ENCODE measurements at regions not wholly inside any gene's neighbourhood (a gene's known extent, or its start where the extent isn't known, plus 50 kb on each side); places are given as distances from the start of the nearest gene placed in this dataset.

- Histone ChIP-seq H3K36me3 (ENCODE audit: control insufficient read depth, insufficient read depth, low read length) (no peaks in the 10 kb centered on the region), H3K27me3 (ENCODE audit: control insufficient read depth, insufficient read depth, low read length) (no peaks in the 10 kb centered on the region), H3K4me3 (ENCODE audit: low read depth, low read length) (no peak overlapping the region)
- no peak for DNase-seq (ENCODE audit: low read depth)
- TF ChIP-seq CTCF (IDR thresholded peaks at IDR 0.05; ENCODE audit: insufficient read depth, low read length, poor library complexity, severe bottlenecking): no peak
Measured at GRCh38 chr11:33525789-33526188, 174.8 kb downstream of the C11orf91 start.

GRCh38 chr11:33521384-33521783, 179.2 kb downstream of the C11orf91 start:
- DNase-seq (ENCODE audit: low read depth): no peak
- no peak for TF ChIP-seq CTCF (IDR thresholded peaks at IDR 0.05; ENCODE audit: insufficient read depth, low read length, poor library complexity, severe bottlenecking)

GRCh38 chr11:33520112-33520511, 180.5 kb downstream of the C11orf91 start:
- DNase-seq (ENCODE audit: low read depth): no peak
- no peaks in the 10 kb centered on the region for H3K27me3 ChIP-seq (ENCODE audit: control insufficient read depth, insufficient read depth, low read length)
- TF ChIP-seq CTCF (IDR thresholded peaks at IDR 0.05; ENCODE audit: insufficient read depth, low read length, poor library complexity, severe bottlenecking): no peak
- H3K4me3 ChIP-seq (ENCODE audit: low read depth, low read length): no peak overlapping the region
- no peaks in the 10 kb centered on the region for H3K36me3 ChIP-seq (ENCODE audit: control insufficient read depth, insufficient read depth, low read length)

More at GRCh38 chr11:33521384-33521783, 179.2 kb downstream of the C11orf91 start:
- no peaks in the 10 kb centered on the region for H3K36me3 ChIP-seq (ENCODE audit: control insufficient read depth, insufficient read depth, low read length)
- no peak overlapping the region for H3K4me3 ChIP-seq (ENCODE audit: low read depth, low read length)
- no peaks in the 10 kb centered on the region for H3K27me3 ChIP-seq (ENCODE audit: control insufficient read depth, insufficient read depth, low read length)

GRCh38 chr11:33515347-33515746, 185.3 kb downstream of the C11orf91 start:
- TF ChIP-seq CTCF (IDR thresholded peaks at IDR 0.05; ENCODE audit: insufficient read depth, low read length, poor library complexity, severe bottlenecking): no peak
- H3K36me3 ChIP-seq (ENCODE audit: control insufficient read depth, insufficient read depth, low read length): no peaks in the 10 kb centered on the region
- DNase-seq (ENCODE audit: low read depth): no peak

GRCh38 chr11:33514079-33514925, 186.3 kb downstream of the C11orf91 start:
- H3K36me3 ChIP-seq (ENCODE audit: control insufficient read depth, insufficient read depth, low read length): no peaks in the 10 kb centered on the region
- DNase-seq (ENCODE audit: low read depth): no peak
- H3K4me3 ChIP-seq (ENCODE audit: low read depth, low read length): no peak overlapping the region
- no peaks in the 10 kb centered on the region for H3K27me3 ChIP-seq (ENCODE audit: control insufficient read depth, insufficient read depth, low read length)
- no peak for TF ChIP-seq CTCF (IDR thresholded peaks at IDR 0.05; ENCODE audit: insufficient read depth, low read length, poor library complexity, severe bottlenecking)

More at GRCh38 chr11:33515347-33515746, 185.3 kb downstream of the C11orf91 start:
- no peaks in the 10 kb centered on the region for H3K27me3 ChIP-seq (ENCODE audit: control insufficient read depth, insufficient read depth, low read length)
- no peak overlapping the region for H3K4me3 ChIP-seq (ENCODE audit: low read depth, low read length)

GRCh38 chr11:33509632-33510031, 191.0 kb downstream of the C11orf91 start:
- Histone ChIP-seq H3K36me3 (ENCODE audit: control insufficient read depth, insufficient read depth, low read length) (no peaks in the 10 kb centered on the region), H3K27me3 (ENCODE audit: control insufficient read depth, insufficient read depth, low read length) (no peaks in the 10 kb centered on the region), H3K4me3 (ENCODE audit: low read depth, low read length) (no peak overlapping the region)
- no peak for DNase-seq (ENCODE audit: low read depth)
- TF ChIP-seq CTCF (IDR thresholded peaks at IDR 0.05; ENCODE audit: insufficient read depth, low read length, poor library complexity, severe bottlenecking): no peak

Data from kidney epithelial cell (primary cell).